BJ (cell line): ENCODE measurements at regions not wholly inside any gene's neighbourhood (a gene's known extent, or its start where the extent isn't known, plus 50 kb on each side); places are given as distances from the start of the nearest gene placed in this dataset.

Source experiments
- CTCF ChIA-PET: fragments of 350-600 bp; formaldehyde crosslinking; extraction: SDS; loops from one replicate; lab custom pipeline; 2021; ENCODE audit warnings: antibody characterized with exemption, inconsistent platforms; lab: Yijun Ruan, JAX
- POLR2A ChIA-PET: fragments of 300-600 bp; sonication (Branson Sonifier 250); formaldehyde crosslinking; extraction: SDS; loops from one replicate; lab custom pipeline; 2021; ENCODE audit warnings: antibody characterized with exemption; lab: Charles Lee
- DNase-seq: peaks from one replicate; pipeline ENCODE4 v3.0.0-alpha.2; 2011; ENCODE audit warnings: low read depth
- H3K27me3 ChIP-seq: 2 replicates; pipeline ENCODE4 v1.6.0; 2011; ENCODE audit warnings: low read length; ENCODE audit not compliant: control insufficient read depth, insufficient read depth
- H3K36me3 ChIP-seq: 2 replicates; pipeline ENCODE4 v1.5.1; 2011; ENCODE audit warnings: low read length; ENCODE audit not compliant: control insufficient read depth, insufficient read depth
- H3K4me3 ChIP-seq: 2 replicates; pipeline ENCODE4 v1.5.1; 2011; ENCODE audit warnings: low read depth, mild to moderate bottlenecking, control low read depth, low read length
- CTCF ChIP-seq: IDR thresholded peaks from 2 replicates; pipeline ENCODE4 v1.5.1; 2011; ENCODE audit warnings: low read depth, mild to moderate bottlenecking, control low read depth, inconsistent platforms, low read length, moderate library complexity; ENCODE audit not compliant: insufficient read depth

DNA sequence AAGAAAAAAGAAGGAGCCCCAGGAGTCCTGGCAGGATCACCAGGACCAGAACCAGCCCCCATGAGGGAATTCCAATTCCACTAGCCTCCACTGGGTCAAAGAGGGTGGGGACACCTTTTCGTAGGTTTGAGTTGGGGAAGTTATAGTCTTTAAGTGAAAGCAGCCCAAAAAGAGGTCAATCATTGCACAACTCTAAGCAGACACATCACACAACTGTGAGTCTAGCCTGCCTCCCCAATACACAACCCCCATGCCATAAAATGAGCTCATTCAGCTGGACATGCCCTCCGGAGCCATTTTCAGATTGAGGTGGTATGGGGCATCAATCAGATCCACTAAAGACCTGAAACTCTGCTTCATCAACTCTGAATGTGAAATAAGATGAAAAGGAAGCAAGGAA, 179.9 kb downstream of the NPHP4 start:
- H3K27me3 ChIP-seq = no peaks in the 10 kb centered on the region
- POLR2A ChIA-PET = no interaction called here
- CTCF ChIA-PET = no interaction called here
- DNase-seq = no peak
- H3K4me3 ChIP-seq = no peak overlapping the region
- no peak for TF ChIP-seq CTCF
- H3K36me3 ChIP-seq = no peaks in the 10 kb centered on the region

GRCh38 chr1:5811419-5811818, 180.8 kb downstream of the NPHP4 start:
- CTCF ChIA-PET = no interaction called here
- Histone ChIP-seq H3K36me3 (no peaks in the 10 kb centered on the region), H3K4me3 (no peak overlapping the region), H3K27me3 (no peaks in the 10 kb centered on the region)
- no peak for DNase-seq
- TF ChIP-seq CTCF = no peak
- POLR2A ChIA-PET = no interaction called here

GRCh38 chr1:5810553-5811270, 181.5 kb downstream of the NPHP4 start:
- no peaks in the 10 kb centered on the region for H3K27me3 ChIP-seq
- H3K4me3 ChIP-seq = no peak overlapping the region
- ChIA-PET CTCF (no interaction called here), POLR2A (no interaction called here)
- no peaks in the 10 kb centered on the region for H3K36me3 ChIP-seq
- no peak for TF ChIP-seq CTCF
- DNase-seq = no peak

DNA sequence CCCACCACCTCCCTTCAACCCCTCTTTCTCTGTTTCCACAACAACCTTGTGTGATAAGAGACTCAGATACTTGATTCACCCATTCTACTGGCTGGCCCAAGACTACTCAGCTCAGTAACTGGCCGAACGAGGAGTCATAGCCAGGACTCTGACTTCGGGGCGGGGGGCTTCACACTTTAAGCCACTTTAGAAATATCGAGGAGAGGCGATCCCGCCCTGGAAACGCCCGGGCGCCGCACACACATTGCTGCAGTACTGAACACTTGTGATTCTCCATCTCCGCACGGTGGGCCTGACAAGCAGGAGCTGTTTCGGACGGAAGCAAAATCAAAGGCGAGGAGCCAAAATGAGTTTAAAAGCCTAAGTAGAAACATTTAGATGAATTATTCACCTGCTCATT, 182.1 kb downstream of the NPHP4 start:
- ChIA-PET CTCF (no interaction called here), POLR2A (no interaction called here)
- H3K27me3 ChIP-seq = no peaks in the 10 kb centered on the region
- no peak overlapping the region for H3K4me3 ChIP-seq
- no peak for DNase-seq
- TF ChIP-seq CTCF = no peak
- H3K36me3 ChIP-seq = no peaks in the 10 kb centered on the region

DNA sequence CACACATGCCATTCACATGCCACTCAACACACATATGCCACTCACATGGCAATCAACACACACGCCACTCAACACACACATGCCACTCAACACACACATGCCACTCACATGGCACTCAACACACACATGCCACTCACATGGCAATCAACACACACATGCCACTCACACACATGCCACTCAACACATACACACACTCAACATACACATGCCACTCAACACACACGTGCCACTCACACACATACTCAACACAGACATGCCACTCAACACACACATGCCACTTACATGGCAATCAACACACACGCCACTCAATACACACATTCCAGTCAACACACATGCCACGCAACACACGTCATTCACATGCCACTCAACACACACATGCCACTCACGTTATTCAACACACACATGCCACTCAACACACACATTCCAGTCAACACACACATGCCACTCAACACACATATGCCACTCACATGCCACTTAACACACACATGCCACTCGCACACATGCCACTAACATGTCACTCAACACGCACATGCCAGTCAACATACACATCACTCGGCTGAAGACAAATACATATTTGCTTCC, 182.9 kb downstream of the NPHP4 start:
- no peak for DNase-seq
- no peak overlapping the region for H3K4me3 ChIP-seq
- CTCF ChIA-PET = no interaction called here
- POLR2A ChIA-PET = no interaction called here
- H3K27me3 ChIP-seq = no peaks in the 10 kb centered on the region
- no peak for TF ChIP-seq CTCF
- H3K36me3 ChIP-seq = no peaks in the 10 kb centered on the region
